WTC11 (cell line): ENCODE measurements at regions not wholly inside any gene's neighbourhood (a gene's known extent, or its start where the extent isn't known, plus 50 kb on each side); places are given as distances from the start of the nearest gene placed in this dataset.
A peak's percentile ranks its signal among the peaks of the same experiment; 100 is the strongest.

Experiments
- ATAC-seq: fragments of 200-7000 bp; cut with Tn5 transposase; 2 replicates; pipeline ENCODE4 v1.10.0; 2021; ENCODE audit warnings: mild to moderate bottlenecking, moderate library complexity
- CTCF ChIA-PET: fragments of 300-600 bp; sonication (Branson Sonifier 250); formaldehyde crosslinking; loops from one replicate; lab custom pipeline; 2021; ENCODE audit warnings: antibody characterized with exemption; lab: Charles Lee
- POLR2A ChIA-PET: fragments of 350-600 bp; sonication (Branson Sonifier 250); formaldehyde crosslinking; loops from one replicate; lab custom pipeline; 2021; ENCODE audit warnings: antibody characterized with exemption; lab: Charles Lee
- DNase-seq: peaks from one replicate; pipeline ENCODE4 v3.0.0; 2021; ENCODE audit warnings: low spot score
- H3K27ac Mint-ChIP-seq: 2 replicates; pipeline ENCODE4 v1.8.0; 2021; ENCODE audit warnings: mixed read lengths
- H3K27me3 Mint-ChIP-seq: 2 replicates; pipeline ENCODE4 v1.8.0; 2021; ENCODE audit warnings: low read depth, mild to moderate bottlenecking, moderate library complexity, mixed read lengths
- H3K36me3 Mint-ChIP-seq: 2 replicates; pipeline ENCODE4 v1.8.0; 2021; ENCODE audit warnings: mixed read lengths
- H3K4me1 Mint-ChIP-seq: 2 replicates; pipeline ENCODE4 v1.8.0; 2022; ENCODE audit warnings: mixed read lengths
- H3K4me3 Mint-ChIP-seq: 2 replicates; pipeline ENCODE4 v1.8.0; 2021; ENCODE audit warnings: mild to moderate bottlenecking, moderate library complexity, mixed read lengths
- H3K9me3 Mint-ChIP-seq: 2 replicates; pipeline ENCODE4 v1.8.0; 2021; ENCODE audit warnings: mixed read lengths
- ATF2 ChIP-seq: sonication (generic); formaldehyde crosslinking; IDR thresholded peaks from 2 replicates; pipeline ENCODE4 v1.8.1; 2022; ENCODE audit warnings: low read depth, missing genetic modification reagents, borderline replicate concordance
- E2F1 ChIP-seq: sonication (generic); formaldehyde crosslinking; IDR thresholded peaks from 2 replicates; pipeline ENCODE4 v1.8.0; 2022; ENCODE audit warnings: mild to moderate bottlenecking, missing genetic modification reagents
- EMX1 ChIP-seq: fragments of 250-450 bp; sonication (Bioruptor Pico); IDR thresholded peaks from 2 replicates; pipeline ENCODE4 v1.8.0; 2021; ENCODE audit warnings: mild to moderate bottlenecking
- ESRRA ChIP-seq: sonication (generic); formaldehyde crosslinking; IDR thresholded peaks from 2 replicates; pipeline ENCODE4 v1.8.1; 2022; ENCODE audit warnings: mild to moderate bottlenecking, missing genetic modification reagents, borderline replicate concordance
- GRHL2 ChIP-seq: fragments of 250-450 bp; sonication (Bioruptor Pico); IDR thresholded peaks from 2 replicates; pipeline ENCODE4 v1.8.0; 2022; ENCODE audit warnings: mild to moderate bottlenecking, moderate library complexity; ENCODE audit not compliant: insufficient replicate concordance, severe bottlenecking
- IRF1 ChIP-seq: sonication (generic); formaldehyde crosslinking; IDR thresholded peaks from 2 replicates; pipeline ENCODE4 v1.8.0; 2023; ENCODE audit warnings: missing genetic modification reagents
- MXD4 ChIP-seq: fragments of 250-450 bp; sonication (Bioruptor Pico); IDR thresholded peaks from 2 replicates; pipeline ENCODE4 v1.8.0; 2021; ENCODE audit warnings: mild to moderate bottlenecking, moderate library complexity, borderline replicate concordance
- NFATC4 ChIP-seq: fragments of 250-450 bp; sonication (Bioruptor Pico); IDR thresholded peaks from 2 replicates; pipeline ENCODE4 v1.9.0; 2021; ENCODE audit warnings: mild to moderate bottlenecking
- NR1H2 ChIP-seq: sonication (generic); formaldehyde crosslinking; IDR thresholded peaks from 2 replicates; pipeline ENCODE4 v1.9.0; 2021; ENCODE audit warnings: mild to moderate bottlenecking, moderate library complexity, missing genetic modification reagents
- PRRX2 ChIP-seq: fragments of 250-450 bp; sonication (Bioruptor Pico); IDR thresholded peaks from 2 replicates; pipeline ENCODE4 v1.8.0; 2021; ENCODE audit warnings: mild to moderate bottlenecking
- SMAD3 ChIP-seq: sonication (generic); formaldehyde crosslinking; IDR thresholded peaks from 2 replicates; pipeline ENCODE4 v1.8.0; 2022; ENCODE audit warnings: missing genetic modification reagents, mild to moderate bottlenecking, borderline replicate concordance
- SMAD4 ChIP-seq: sonication (generic); formaldehyde crosslinking; IDR thresholded peaks from 2 replicates; pipeline ENCODE4 v1.8.0; 2022; ENCODE audit warnings: mild to moderate bottlenecking, missing genetic modification reagents
- STAT6 ChIP-seq: sonication (generic); formaldehyde crosslinking; conservative IDR thresholded peaks from 2 replicates; pipeline ENCODE4 v1.8.1; 2023; ENCODE audit warnings: mild to moderate bottlenecking, low read depth, missing genetic modification reagents, moderate library complexity
- TEAD1 ChIP-seq: sonication (generic); formaldehyde crosslinking; IDR thresholded peaks from 2 replicates; pipeline ENCODE4 v1.8.0; 2022; ENCODE audit warnings: mild to moderate bottlenecking, missing genetic modification reagents
- TEAD4 ChIP-seq: sonication (generic); formaldehyde crosslinking; IDR thresholded peaks from 2 replicates; pipeline ENCODE4 v1.8.0; 2022; ENCODE audit warnings: mild to moderate bottlenecking, missing genetic modification reagents
- ZMAT4 ChIP-seq: fragments of 250-450 bp; sonication (Bioruptor Pico); IDR thresholded peaks from 2 replicates; pipeline ENCODE4 v1.9.0; 2021; ENCODE audit warnings: mild to moderate bottlenecking
- ZNF232 ChIP-seq: sonication (generic); formaldehyde crosslinking; IDR thresholded peaks from 2 replicates; pipeline ENCODE4 v1.8.0; 2022; ENCODE audit warnings: mild to moderate bottlenecking, missing genetic modification reagents
- ZNF263 ChIP-seq: sonication (generic); formaldehyde crosslinking; IDR thresholded peaks from 2 replicates; pipeline ENCODE4 v1.8.1; 2022; ENCODE audit warnings: low read depth, mild to moderate bottlenecking, moderate library complexity, missing genetic modification reagents
- ZNF281 ChIP-seq: sonication (generic); formaldehyde crosslinking; IDR thresholded peaks from 2 replicates; pipeline ENCODE4 v1.8.0; 2023; ENCODE audit warnings: mild to moderate bottlenecking, missing genetic modification reagents
- ZNF416 ChIP-seq: fragments of 250-450 bp; sonication (Bioruptor Pico); IDR thresholded peaks from 2 replicates; pipeline ENCODE4 v1.9.0; 2021; ENCODE audit warnings: mild to moderate bottlenecking, inconsistent platforms
- ZNF423 ChIP-seq: fragments of 250-450 bp; sonication (Bioruptor Pico); IDR thresholded peaks from 2 replicates; pipeline ENCODE4 v2.1.2; 2022; ENCODE audit warnings: mild to moderate bottlenecking, moderate library complexity

GRCh38 chr3:151576511-151577137 lies 115.8 kb upstream of the IGSF10 start:
- ATAC-seq (peak; percentile 85), DNase-seq (no peak)
- Mint-ChIP-seq H3K27me3 (no peaks in the 10 kb centered on the region), H3K9me3 (peaks cover 28% of the 10 kb centered on the region), H3K36me3 (peaks cover 10% of the 10 kb centered on the region), H3K4me1 (peaks cover 19% of the 10 kb centered on the region), H3K4me3 (no peak overlapping the region), H3K27ac (peak overlapping the region; percentile 51; the same call in 1 of the 2 replicates)
- POLR2A ChIA-PET: no interaction called here
- CTCF ChIA-PET: no interaction called here
- TF ChIP-seq EMX1 (CRISPR knock-in tag): no peak
- TF ChIP-seq ZMAT4: no peak
- TF ChIP-seq ZNF232: no peak
- no peak for TF ChIP-seq STAT6 (CRISPR knock-in tag)
- TF ChIP-seq, all 79 proteins: peak for 0

GRCh38 chr3:151568184-151568583 lies 107.3 kb upstream of the IGSF10 start:
- ChIA-PET CTCF (no interaction called here), POLR2A (no interaction called here)
- TF ChIP-seq ZNF423 (CRISPR knock-in tag): no peak
- no peak for TF ChIP-seq ZNF281
- TF ChIP-seq SMAD3 (CRISPR knock-in tag): no peak
- TF ChIP-seq ZNF263 (CRISPR knock-in tag): no peak
- TF ChIP-seq SMAD4 (CRISPR knock-in tag): no peak
- no peak for TF ChIP-seq GRHL2 (CRISPR knock-in tag)
- TF ChIP-seq ATF2: no peak
- no peak for TF ChIP-seq E2F1 (CRISPR knock-in tag)
- TF ChIP-seq TEAD1: no peak
- TF ChIP-seq TEAD4 (CRISPR knock-in tag): no peak
- TF ChIP-seq NR1H2 (CRISPR knock-in tag): no peak
- no peak for TF ChIP-seq PRRX2 (CRISPR knock-in tag)
- TF ChIP-seq ESRRA (CRISPR knock-in tag): no peak
- TF ChIP-seq MXD4 (CRISPR knock-in tag): no peak
- TF ChIP-seq NFATC4: no peak
- TF ChIP-seq IRF1 (CRISPR knock-in tag): no peak
- no peak for TF ChIP-seq ZNF416
- Mint-ChIP-seq H3K36me3 (0 out of 2 replicates have a peak, but pooled peaks cover 2% of the 10 kb centered on the region), H3K27me3 (peaks cover 6% of the 10 kb centered on the region; the same call in 1 of the 2 replicates), H3K4me1 (peaks cover 17% of the 10 kb centered on the region), H3K9me3 (peaks cover 11% of the 10 kb centered on the region), H3K4me3 (no peak overlapping the region), H3K27ac (no peak overlapping the region)
- DNase-seq (no peak), ATAC-seq (no peak)
